Osteoblast (primary cell): ENCODE measurements at regions not wholly inside any gene's neighbourhood (a gene's known extent, or its start where the extent isn't known, plus 50 kb on each side); places are given as distances from the start of the nearest gene placed in this dataset.

ENCODE experiments used
- DNase-seq: peaks from one replicate; pipeline ENCODE4 v3.0.0; 2011; ENCODE audit warnings: low spot score, mixed read lengths; ENCODE audit not compliant: insufficient read length; ENCODE audit errors: missing footprints
- H2AFZ ChIP-seq: 2 replicates; pipeline ENCODE4 v1.6.0; 2011; ENCODE audit warnings: mild to moderate bottlenecking, low read length
- H3K27ac ChIP-seq: 2 replicates; pipeline ENCODE4 v1.5.1; 2011; ENCODE audit warnings: mild to moderate bottlenecking, low read depth, low read length, moderate library complexity
- H3K27me3 ChIP-seq: 2 replicates; pipeline ENCODE4 v1.6.0; 2012; ENCODE audit warnings: mild to moderate bottlenecking, control low read depth, inconsistent platforms, low read length, moderate library complexity; ENCODE audit not compliant: insufficient read depth
- H3K36me3 ChIP-seq: 2 replicates; pipeline ENCODE4 v1.5.1; 2011; ENCODE audit warnings: mild to moderate bottlenecking, low read length, control low read depth, moderate library complexity; ENCODE audit not compliant: insufficient read depth
- H3K4me1 ChIP-seq: 2 replicates; pipeline ENCODE4 v1.5.1; 2011; ENCODE audit warnings: mild to moderate bottlenecking, low read length, control low read depth, moderate library complexity; ENCODE audit not compliant: insufficient read depth
- H3K4me2 ChIP-seq: 2 replicates; pipeline ENCODE4 v1.6.0; 2011; ENCODE audit warnings: mild to moderate bottlenecking, low read length; ENCODE audit not compliant: insufficient read depth
- H3K4me3 ChIP-seq: fragments of 200-600 bp; sonication (generic); 3 replicates; pipeline ENCODE4 v1.5.1; 2012; ENCODE audit warnings: mild to moderate bottlenecking, low read length, inconsistent platforms; ENCODE audit not compliant: insufficient read depth
- H3K79me2 ChIP-seq: 2 replicates; pipeline ENCODE4 v1.6.0; 2012; ENCODE audit warnings: mild to moderate bottlenecking, low read length, control low read depth, inconsistent platforms; ENCODE audit not compliant: insufficient read depth
- H3K9me3 ChIP-seq: 2 replicates; pipeline ENCODE4 v1.5.1; 2011; ENCODE audit warnings: low read depth, low read length, control low read depth
- H4K20me1 ChIP-seq: 2 replicates; pipeline ENCODE4 v1.6.0; 2012; ENCODE audit warnings: mild to moderate bottlenecking, low read length, control low read depth; ENCODE audit not compliant: insufficient read depth
- CTCF ChIP-seq: IDR thresholded peaks from 2 replicates; pipeline ENCODE4 v1.5.1; 2011; ENCODE audit warnings: mild to moderate bottlenecking, low read depth, low read length, moderate library complexity; ENCODE audit errors: extremely low read depth

GRCh38 chr13:58869566-58869965, 1238.0 kb downstream of the PCDH17 start:
- no peaks in the 10 kb centered on the region for H3K9me3 ChIP-seq
- no peak overlapping the region for H3K27ac ChIP-seq
- H3K4me3 ChIP-seq = no peak overlapping the region
- H3K36me3 ChIP-seq = no peaks in the 10 kb centered on the region
- no peak for TF ChIP-seq CTCF
- no peak for DNase-seq
- no peaks in the 10 kb centered on the region for H3K79me2 ChIP-seq
- H4K20me1 ChIP-seq = no peaks in the 10 kb centered on the region
- H2AFZ ChIP-seq = no peak overlapping the region
- no peaks in the 10 kb centered on the region for H3K4me1 ChIP-seq
- H3K4me2 ChIP-seq = no peak overlapping the region
- H3K27me3 ChIP-seq = no peaks in the 10 kb centered on the region

GRCh38 chr13:58876473-58876872, 1244.9 kb downstream of the PCDH17 start:
- Histone ChIP-seq H3K4me2 (no peak overlapping the region), H3K79me2 (no peaks in the 10 kb centered on the region), H3K9me3 (no peaks in the 10 kb centered on the region), H2AFZ (no peak overlapping the region), H3K4me3 (no peak overlapping the region), H3K36me3 (no peaks in the 10 kb centered on the region), H4K20me1 (no peaks in the 10 kb centered on the region), H3K27ac (no peak overlapping the region), H3K27me3 (no peaks in the 10 kb centered on the region), H3K4me1 (no peaks in the 10 kb centered on the region)
- no peak for TF ChIP-seq CTCF
- no peak for DNase-seq

- Histone ChIP-seq H2AFZ (no peak overlapping the region), H3K9me3 (no peaks in the 10 kb centered on the region), H3K27ac (no peak overlapping the region), H3K27me3 (no peaks in the 10 kb centered on the region), H3K4me3 (no peak overlapping the region), H3K4me1 (no peaks in the 10 kb centered on the region), H3K36me3 (no peaks in the 10 kb centered on the region), H3K4me2 (no peak overlapping the region), H4K20me1 (no peaks in the 10 kb centered on the region), H3K79me2 (no peaks in the 10 kb centered on the region)
- no peak for TF ChIP-seq CTCF
- no peak for DNase-seq
Observed at GRCh38 chr13:58879114-58879513, 1247.6 kb downstream of the PCDH17 start.

GRCh38 chr13:58882516-58882915, 1251.0 kb downstream of the PCDH17 start:
- no peak for DNase-seq
- Histone ChIP-seq H4K20me1 (no peaks in the 10 kb centered on the region), H2AFZ (no peak overlapping the region), H3K79me2 (no peaks in the 10 kb centered on the region), H3K9me3 (no peaks in the 10 kb centered on the region), H3K4me2 (no peak overlapping the region), H3K4me1 (no peaks in the 10 kb centered on the region), H3K4me3 (no peak overlapping the region), H3K36me3 (no peaks in the 10 kb centered on the region), H3K27me3 (no peaks in the 10 kb centered on the region), H3K27ac (no peak overlapping the region)
- no peak for TF ChIP-seq CTCF
